ENCODE measurements at regions not wholly inside any gene's neighbourhood (a gene's known extent, or its start where the extent isn't known, plus 50 kb on each side); places are given as distances from the start of the nearest gene placed in this dataset.
"Not testable (repeated sequence)": the region's sequence is repeated elsewhere in the genome, so short reads cannot be mapped to it uniquely, and the experiment has no call there.

DNA sequence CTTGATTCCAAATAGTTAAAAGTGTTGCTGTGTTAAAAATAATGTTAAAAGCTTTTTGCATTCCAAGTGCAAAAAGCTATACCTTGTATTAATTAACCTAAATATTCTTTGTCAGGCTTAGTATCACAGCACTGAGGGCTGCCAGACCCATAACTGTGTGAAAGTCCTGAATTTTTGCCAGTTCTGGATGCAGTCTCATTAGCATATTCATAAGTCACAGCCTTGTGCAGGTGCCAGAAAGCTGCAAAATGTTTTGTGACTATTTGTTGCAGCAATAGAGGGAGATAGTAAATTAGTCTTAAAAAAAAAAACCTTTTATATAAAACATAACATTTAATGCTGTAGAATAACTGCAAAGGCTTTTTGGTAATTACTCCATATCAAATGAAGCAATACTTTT, 56.6 kb downstream of the SLITRK1 start:
- no peak for DNase-seq (ENCODE audit: low read depth in 2 of 2)

DNA sequence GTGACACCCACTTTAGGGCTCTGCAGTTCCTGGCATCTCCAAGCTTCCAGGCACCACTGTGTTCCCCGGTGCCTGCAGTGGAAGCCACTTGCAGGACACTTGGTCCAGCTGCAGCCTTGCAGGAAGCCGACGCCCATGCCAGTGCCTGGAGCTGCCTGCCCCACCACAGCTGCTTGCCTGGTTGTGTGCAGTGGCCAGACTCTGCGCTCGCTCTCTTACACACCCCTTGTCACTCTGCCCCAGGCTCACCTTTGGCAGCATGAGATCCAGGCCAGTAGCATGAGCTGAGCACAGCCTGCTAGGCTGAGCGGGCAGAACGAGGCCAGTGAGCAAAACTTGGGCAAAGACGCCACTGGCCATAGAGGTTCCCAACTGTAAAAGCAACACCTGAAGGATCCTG, 57.7 kb downstream of the SLITRK1 start:
- no peak for DNase-seq (ENCODE audit: low read depth in 2 of 2)

DNA sequence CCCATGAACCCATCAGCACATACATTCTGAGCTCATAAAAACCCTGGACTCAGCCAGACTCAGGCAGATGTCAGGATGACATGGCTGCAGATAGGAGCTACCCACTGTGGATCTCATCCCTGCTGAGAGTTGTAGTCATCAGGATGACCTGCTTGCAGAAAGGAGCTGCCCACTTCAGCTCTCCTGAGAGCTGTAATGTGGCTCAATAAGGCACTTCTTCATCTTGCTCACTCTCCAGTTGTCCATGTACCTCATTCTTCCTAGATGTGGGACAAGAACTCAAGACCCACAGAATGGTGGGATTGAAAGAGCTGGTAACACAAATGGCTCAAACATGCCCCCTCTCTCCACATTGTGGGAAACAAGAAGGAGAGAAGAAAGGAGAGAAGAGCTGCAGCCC, 58.2 kb downstream of the SLITRK1 start:
- no peak for DNase-seq (ENCODE audit: low read depth in 2 of 2)

- no peak for DNase-seq (ENCODE audit: low read depth in 2 of 2)
Measured at GRCh38 chr13:83819611-83820010, 62.7 kb downstream of the SLITRK1 start.

- no peak for DNase-seq (ENCODE audit: low read depth in 2 of 2)
Measured at GRCh38 chr13:83819156-83819555, 63.1 kb downstream of the SLITRK1 start.

GRCh38 chr13:83816081-83816480, 66.2 kb downstream of the SLITRK1 start:
- no peak for DNase-seq (ENCODE audit: low read depth in 2 of 2)

DNA sequence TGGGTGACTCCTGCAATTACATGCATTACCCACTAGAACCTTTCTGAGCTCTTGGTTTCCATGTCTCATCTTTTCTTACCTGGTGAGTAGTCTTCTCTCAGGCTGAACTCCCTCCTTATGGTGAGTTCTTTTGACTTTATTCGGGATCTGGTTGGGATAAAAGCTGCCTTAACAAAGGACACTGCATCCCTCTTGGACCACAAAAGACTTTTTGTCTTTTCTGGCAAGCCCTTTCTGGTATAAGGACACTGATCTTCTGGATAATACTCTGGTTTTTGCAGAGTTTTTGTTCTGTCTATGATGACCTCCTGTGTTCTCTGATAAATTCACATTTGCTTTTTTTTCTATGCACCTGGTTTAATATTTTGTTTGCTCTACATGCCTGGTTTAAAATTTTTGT, 66.7 kb downstream of the SLITRK1 start:
- DNase-seq (ENCODE audit: low read depth in 2 of 2), result no peak

DNA sequence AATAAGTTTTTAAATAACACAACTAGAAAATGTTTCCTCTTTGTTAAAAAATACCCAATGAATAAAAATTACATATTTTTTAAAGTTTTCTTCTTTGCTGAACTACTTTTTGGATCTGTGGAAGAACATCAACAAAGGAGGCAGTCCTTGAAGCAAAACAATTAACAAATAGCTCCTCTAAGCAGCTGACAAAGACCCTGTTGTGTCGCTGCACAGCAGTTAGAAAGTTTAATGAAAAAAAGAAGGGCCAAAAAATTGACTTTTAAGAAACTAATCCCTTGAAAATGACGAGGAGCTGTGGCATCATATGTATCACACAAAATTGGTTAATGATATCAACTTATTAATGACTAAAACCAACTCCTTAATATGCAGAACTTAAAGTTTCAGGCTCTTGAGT, 72.1 kb downstream of the SLITRK1 start:
- no peak for DNase-seq (ENCODE audit: low read depth in 2 of 2)

GRCh38 chr13:83804356-83804962, 77.8 kb downstream of the SLITRK1 start:
- DNase-seq (ENCODE audit: low read depth in 2 of 2), result no peak

DNA sequence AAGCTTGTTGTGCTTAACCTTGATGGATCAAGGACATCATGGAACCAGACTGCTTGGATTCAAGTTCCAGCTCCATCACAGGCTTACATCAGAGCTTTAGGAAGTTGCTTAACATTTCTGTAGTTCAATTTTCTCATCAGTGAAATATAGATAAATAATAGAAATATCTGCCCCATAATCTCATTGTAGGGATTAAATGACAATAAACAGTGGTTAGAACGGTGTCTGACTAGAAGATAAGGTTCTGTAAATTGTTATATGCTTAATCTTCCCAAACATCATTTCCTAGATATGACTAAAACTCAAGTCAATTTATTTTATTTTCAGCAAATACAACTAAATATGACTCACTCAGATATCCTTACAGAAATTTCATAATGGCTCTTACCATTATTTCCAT, 83.5 kb downstream of the SLITRK1 start:
- no peak for DNase-seq (ENCODE audit: low read depth in 2 of 2)

DNA sequence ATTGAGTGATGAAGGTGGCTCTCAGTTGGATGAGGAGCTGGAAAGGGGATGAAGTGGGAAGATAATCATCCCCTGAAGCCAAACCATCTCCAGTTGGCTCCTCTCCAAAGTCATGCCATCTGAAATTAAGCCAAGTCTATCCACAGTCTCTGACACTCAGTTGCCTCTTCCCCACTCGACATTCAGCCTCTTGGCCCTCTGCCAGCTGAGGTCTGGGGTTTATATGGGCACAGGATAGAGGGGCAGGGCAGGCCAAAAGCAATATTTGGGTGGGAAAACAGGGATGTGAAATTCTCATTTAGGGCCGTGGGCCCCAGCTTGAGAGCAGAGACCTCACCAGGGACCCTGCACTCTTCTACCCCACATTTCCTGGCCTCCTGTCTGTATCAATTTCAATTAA, 85.9 kb downstream of the SLITRK1 start:
- no peak for DNase-seq (ENCODE audit: low read depth in 2 of 2)

DNA sequence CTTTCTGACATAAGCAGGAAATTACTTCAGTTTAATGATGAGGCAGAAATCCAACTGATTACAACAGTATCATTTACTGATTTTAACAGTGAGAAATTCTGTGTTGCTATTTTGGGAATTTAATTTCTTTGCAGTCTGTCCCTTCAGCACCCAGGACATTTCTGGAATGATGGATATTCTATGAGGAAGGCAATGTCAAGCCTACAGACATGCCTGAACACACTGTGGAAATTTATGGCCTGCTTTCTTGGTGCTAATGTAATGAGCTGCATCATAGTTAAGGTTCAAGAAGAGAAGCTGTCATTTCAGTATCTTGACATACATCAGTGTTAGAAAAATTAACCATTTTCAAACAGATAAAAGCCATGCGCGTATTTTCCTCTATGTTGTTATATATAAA, 87.7 kb downstream of the SLITRK1 start:
- DNase-seq (ENCODE audit: low read depth in 2 of 2), result no peak

DNA sequence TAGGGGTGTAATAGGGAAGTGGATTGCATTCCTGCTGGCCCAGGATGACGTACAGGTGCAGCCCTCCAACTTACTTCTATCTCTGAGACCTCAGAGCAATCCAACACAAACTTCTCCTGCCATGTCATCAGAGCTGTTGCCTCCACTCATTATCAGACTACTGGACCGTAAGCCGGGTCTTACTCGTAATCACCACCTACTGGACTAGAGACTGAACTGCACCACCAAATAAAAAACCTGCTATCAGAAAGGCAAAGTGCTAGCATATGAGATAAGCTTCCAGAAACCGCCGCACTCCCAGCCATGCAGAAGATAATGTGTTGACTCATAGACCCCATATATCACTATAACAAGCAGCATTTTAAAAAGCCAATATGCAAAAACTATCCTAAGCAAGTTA, 102.0 kb downstream of the SLITRK1 start:
- DNase-seq (ENCODE audit: low read depth in 2 of 2), result no peak

DNA sequence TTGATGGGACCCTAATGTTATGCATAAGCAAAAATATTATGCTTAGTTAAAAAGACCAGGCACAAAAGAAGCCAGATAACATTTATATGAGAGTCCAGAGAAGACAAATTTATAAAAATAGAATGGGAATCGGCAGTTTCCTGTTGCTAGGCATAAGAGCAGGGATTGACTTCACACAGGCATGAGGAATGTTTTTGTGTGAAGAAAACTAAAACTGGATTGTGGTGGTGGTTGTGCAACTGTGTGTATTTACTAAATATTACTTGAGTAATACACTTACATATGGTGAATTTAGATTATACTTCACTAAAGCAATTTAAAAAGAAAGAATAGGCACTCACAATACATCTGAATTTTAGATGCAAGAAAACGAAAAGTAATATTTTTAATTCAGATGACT, 108.3 kb downstream of the SLITRK1 start:
- no peak for DNase-seq (ENCODE audit: low read depth in 2 of 2)

- no peak for DNase-seq (ENCODE audit: low read depth in 2 of 2)
Measured at GRCh38 chr13:83765796-83766195, 116.5 kb downstream of the SLITRK1 start.

GRCh38 chr13:83761631-83762030, 120.6 kb downstream of the SLITRK1 start:
- DNase-seq (ENCODE audit: low read depth in 2 of 2), result no peak

DNA sequence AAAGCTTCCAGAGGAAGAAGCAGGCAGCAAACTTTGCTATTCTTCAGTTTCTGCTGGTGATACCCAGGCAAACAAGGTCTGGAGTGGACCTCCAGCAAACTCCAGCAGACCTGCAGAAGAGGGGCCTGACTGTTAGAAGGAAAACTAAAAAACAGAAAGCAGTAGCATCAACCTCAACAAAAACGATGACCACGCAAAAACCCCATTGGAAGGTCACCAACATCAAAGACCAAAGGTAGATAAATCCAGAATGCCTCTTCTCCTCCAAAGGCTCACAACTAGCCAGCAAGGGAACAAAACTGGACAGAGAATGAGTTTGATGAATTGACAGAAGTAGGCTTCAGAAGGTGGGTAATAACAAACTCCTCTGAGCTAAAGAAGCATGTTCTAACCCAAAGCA, 127.1 kb downstream of the SLITRK1 start:
- not testable (repeated sequence) for DNase-seq (ENCODE audit: low read depth in 2 of 2)

GRCh38 chr13:83753912-83754624, 128.2 kb downstream of the SLITRK1 start:
- no peak for DNase-seq (ENCODE audit: low read depth in 2 of 2)

- no peak for DNase-seq (ENCODE audit: low read depth in 2 of 2)
Measured at GRCh38 chr13:83752141-83752540, 130.1 kb downstream of the SLITRK1 start.

DNA sequence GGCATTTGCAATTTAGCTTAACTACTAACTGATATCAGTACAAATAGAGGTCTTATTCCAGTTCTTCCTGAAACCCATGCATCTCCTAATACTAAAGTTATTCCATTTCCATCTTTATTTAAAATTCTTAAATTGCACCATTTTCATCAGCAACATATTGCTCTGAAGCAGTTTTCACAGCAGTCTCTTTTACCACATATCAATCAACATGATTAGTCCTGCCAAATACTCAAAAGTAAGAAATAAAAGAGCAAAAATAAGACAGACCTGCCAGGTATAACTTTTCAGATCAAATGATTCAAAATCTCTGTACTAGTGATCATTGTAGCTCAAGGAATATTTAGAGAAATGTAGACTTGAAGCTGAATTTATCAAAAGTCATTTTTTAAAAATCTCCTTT, 141.7 kb downstream of the SLITRK1 start:
- no peak for DNase-seq (ENCODE audit: low read depth in 2 of 2)

DNA sequence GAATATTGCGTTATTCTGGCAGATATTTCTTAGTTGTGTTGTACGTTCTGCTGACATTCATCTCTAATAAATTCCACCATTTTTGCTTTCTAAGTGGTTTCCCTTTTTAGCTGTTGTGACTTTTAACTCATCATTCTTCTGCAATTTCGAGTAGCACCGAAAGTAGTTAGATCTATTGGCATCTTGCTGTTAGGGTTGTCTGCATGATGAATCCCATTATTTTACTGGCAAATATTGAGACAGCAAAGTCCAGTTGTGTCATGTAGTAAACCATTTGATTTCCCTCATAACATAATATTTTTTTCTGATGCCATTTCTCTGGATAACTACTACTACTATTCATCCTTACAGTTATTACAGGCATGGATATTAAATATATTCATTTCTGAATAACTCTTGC, 143.9 kb downstream of the SLITRK1 start:
- no peak for DNase-seq (ENCODE audit: low read depth in 2 of 2)

DNA sequence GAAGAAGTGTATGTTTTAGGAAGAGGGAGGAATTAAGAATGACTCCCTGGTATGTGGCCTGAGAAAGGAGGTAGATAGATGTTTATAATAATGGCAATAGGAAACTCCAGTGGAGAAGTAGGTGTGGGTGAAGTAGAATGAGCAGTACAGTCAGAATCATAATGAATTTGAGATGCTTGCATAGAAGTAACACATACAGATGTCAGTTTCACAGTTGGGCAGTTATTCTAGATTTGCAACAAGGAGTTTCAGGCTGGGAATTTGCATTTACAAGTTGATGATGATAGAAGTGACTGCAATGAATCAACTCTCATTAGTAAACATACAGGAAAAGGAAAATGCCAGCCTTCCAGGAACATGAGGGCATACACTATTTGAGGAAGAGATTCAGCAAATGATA, 149.0 kb downstream of the SLITRK1 start:
- DNase-seq (ENCODE audit: low read depth in 2 of 2), result no peak

DNA sequence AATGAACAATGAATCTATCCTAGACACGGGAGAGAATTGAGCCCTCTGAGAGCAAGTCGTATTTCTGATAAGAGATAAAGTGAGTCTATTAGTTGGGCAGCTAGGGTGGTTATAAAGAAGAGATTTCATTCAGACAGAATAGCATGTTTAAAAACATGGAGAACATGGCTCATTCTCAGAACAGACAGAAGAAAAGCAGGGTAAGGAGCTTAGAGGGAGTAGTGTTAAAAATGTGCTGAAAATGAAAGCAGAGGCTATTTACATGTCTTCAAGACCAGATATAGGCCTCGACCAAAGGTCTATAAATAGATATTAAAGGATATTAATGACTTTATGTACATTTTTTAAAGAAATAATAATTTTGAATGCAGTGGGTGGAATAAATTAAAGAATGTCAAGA, 149.5 kb downstream of the SLITRK1 start:
- no peak for DNase-seq (ENCODE audit: low read depth in 2 of 2)

DNA sequence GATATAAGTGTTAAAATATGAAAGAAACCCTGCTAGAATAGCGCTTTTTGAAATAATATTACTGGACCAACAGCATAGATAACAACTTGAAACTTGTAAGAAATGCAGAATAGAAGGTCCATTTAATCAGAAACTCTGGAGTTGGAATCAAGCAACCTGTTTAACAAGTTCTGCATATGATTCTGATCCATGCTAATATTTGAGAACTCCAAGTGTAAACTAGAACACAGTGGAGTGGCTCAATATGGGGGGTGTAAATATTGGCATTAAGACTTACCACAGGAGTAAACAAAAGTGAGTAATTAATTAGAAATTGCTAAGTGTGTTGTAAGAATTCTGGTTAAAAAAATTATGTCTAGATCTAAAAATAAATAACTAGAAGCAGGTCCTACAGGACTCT, 151.2 kb downstream of the SLITRK1 start:
- no peak for DNase-seq (ENCODE audit: low read depth in 2 of 2)
